CD14-positive monocyte (primary cell): ENCODE measurements at regions not wholly inside any gene's neighbourhood (a gene's known extent, or its start where the extent isn't known, plus 50 kb on each side); places are given as distances from the start of the nearest gene placed in this dataset.

Experiments
- DNase-seq, 3 donors: peaks; one replicate each; pipeline ENCODE4 v3.0.0-alpha.2; 2011 to 2022
- H2AFZ ChIP-seq: 2 replicates; pipeline ENCODE4 v1.6.0; 2012; ENCODE audit warnings: mild to moderate bottlenecking, low read depth, low read length, inconsistent platforms; ENCODE audit not compliant: insufficient read depth, poor library complexity, severe bottlenecking
- H3K27ac ChIP-seq, 2 donors: 1 replicate in 1 of 2; 2 replicates in 1 of 2; pipeline ENCODE4 v1.5.1; 2012 to 2013; ENCODE audit warnings: low read length in 2 of 2, control low read depth in 1 of 2, inconsistent platforms in 1 of 2, low read depth in 1 of 2, mild to moderate bottlenecking in 1 of 2
- H3K27me3 ChIP-seq, 2 donors: one replicate each; pipeline versions ENCODE4 v1.6.0 to v1.6.1; 2011 to 2013; ENCODE audit warnings: low read length in 2 of 2; ENCODE audit not compliant: control insufficient read depth in 2 of 2, insufficient read depth in 2 of 2
- H3K36me3 ChIP-seq, 2 donors: replicated peaks in 1 of 2; 1 replicate in 1 of 2; 2 replicates in 1 of 2; pipeline versions ENCODE4 v1.5.1 to v1.6.1; 2012 to 2013; ENCODE audit warnings: low read length in 2 of 2, control low read depth in 1 of 2, inconsistent platforms in 1 of 2, mild to moderate bottlenecking in 1 of 2; ENCODE audit not compliant: insufficient read depth in 2 of 2, control insufficient read depth in 1 of 2
- H3K4me1 ChIP-seq, 2 donors: 1 replicate in 1 of 2; 2 replicates in 1 of 2; pipeline versions ENCODE4 v1.5.1 to v1.6.1; 2012 to 2013; ENCODE audit warnings: low read length in 2 of 2, control low read depth in 1 of 2, inconsistent platforms in 1 of 2, mild to moderate bottlenecking in 1 of 2, moderate library complexity in 1 of 2; ENCODE audit not compliant: insufficient read depth in 2 of 2, control insufficient read depth in 1 of 2
- H3K4me2 ChIP-seq: replicated peaks from 2 replicates; pipeline ENCODE3; 2012; ENCODE audit warnings: low read length, moderate library complexity, mild to moderate bottlenecking; ENCODE audit not compliant: poor library complexity, severe bottlenecking; ENCODE audit errors: extremely low read depth
- H3K4me3 ChIP-seq, 3 experiments: fragments of 200-600 bp in 1 of 3; sonication (generic) in 1 of 3; replicated peaks in 1 of 3; 1 replicate in 2 of 3; 2 replicates in 1 of 3; pipeline ENCODE4 v1.5.1; 2011 to 2013; ENCODE audit warnings: low read length in 3 of 3, mild to moderate bottlenecking in 3 of 3, control low read depth in 2 of 3, low read depth in 2 of 3, inconsistent platforms in 1 of 3, moderate library complexity in 1 of 3
- H3K79me2 ChIP-seq: 2 replicates; pipeline ENCODE4 v1.6.0; 2012; ENCODE audit warnings: mild to moderate bottlenecking, control low read depth, inconsistent platforms, low read length, moderate library complexity; ENCODE audit not compliant: insufficient read depth
- H3K9ac ChIP-seq: 2 replicates; pipeline ENCODE4 v1.6.0; 2017; ENCODE audit warnings: low read length, mild to moderate bottlenecking; ENCODE audit not compliant: insufficient read depth, poor library complexity, severe bottlenecking
- H3K9me3 ChIP-seq, 2 donors: replicated peaks in 1 of 2; 1 replicate in 1 of 2; 2 replicates in 1 of 2; pipeline versions ENCODE4 v1.5.1 to v1.6.1; 2012 to 2013; ENCODE audit warnings: low read length in 2 of 2, control low read depth in 1 of 2; ENCODE audit not compliant: control insufficient read depth in 1 of 2, insufficient read depth in 1 of 2
- H4K20me1 ChIP-seq: 2 replicates; pipeline ENCODE4 v1.6.0; 2012; ENCODE audit warnings: mild to moderate bottlenecking, low read length, control low read depth, moderate library complexity; ENCODE audit not compliant: insufficient read depth
- H3K27ac Mint-ChIP-seq, 7 donors: one replicate each; pipeline ENCODE4 v1.8.0; 2020; ENCODE audit warnings: mild to moderate bottlenecking in 7 of 7, mixed read lengths in 7 of 7, moderate library complexity in 6 of 7, inconsistent platforms in 2 of 7
- H3K27me3 Mint-ChIP-seq, 3 donors: one replicate each; pipeline ENCODE4 v1.8.0; 2021 to 2022; ENCODE audit warnings: low read depth in 3 of 3, mild to moderate bottlenecking in 3 of 3, mixed read lengths in 3 of 3, moderate library complexity in 3 of 3, inconsistent platforms in 1 of 3
- H3K36me3 Mint-ChIP-seq, 2 donors: one replicate each; pipeline ENCODE4 v1.8.0; 2020; ENCODE audit warnings: mixed read lengths in 2 of 2, inconsistent platforms in 1 of 2, mild to moderate bottlenecking in 1 of 2
- H3K4me1 Mint-ChIP-seq: one replicate; pipeline ENCODE4 v1.8.0; 2020; ENCODE audit warnings: mild to moderate bottlenecking, mixed read lengths
- H3K4me3 Mint-ChIP-seq, 2 donors: one replicate each; pipeline ENCODE4 v1.8.0; 2020; ENCODE audit warnings: mild to moderate bottlenecking in 2 of 2, mixed read lengths in 2 of 2, moderate library complexity in 1 of 2
- H3K9me3 Mint-ChIP-seq, 7 donors: one replicate each; pipeline ENCODE4 v1.8.0; 2020 to 2022; ENCODE audit warnings: mixed read lengths in 7 of 7, mild to moderate bottlenecking in 6 of 7, moderate library complexity in 6 of 7, inconsistent platforms in 2 of 7
- WGBS: methylation state at CpG from one replicate; pipeline ENCODE4 v1.1.5; 2013; ENCODE audit warnings: missing lambda C conversion rate; ENCODE audit not compliant: insufficient coverage; 5-methylcytosine and 5-hydroxymethylcytosine counted together
- intact Hi-C, 2 donors: fragments of 100-400 bp; cut with micrococcal nuclease; formaldehyde crosslinking; loops; one replicate each; pipeline versions ENCODE4 v1.15.0 to v1.15.1; 2023
- TF ChIP-seq, protein P1 (sequence below): fragments of 200-600 bp; IDR thresholded peaks from one replicate; pipeline ENCODE4 v1.8.0; 2022; ENCODE audit warnings: antibody characterized with exemption, mild to moderate bottlenecking

DNA sequence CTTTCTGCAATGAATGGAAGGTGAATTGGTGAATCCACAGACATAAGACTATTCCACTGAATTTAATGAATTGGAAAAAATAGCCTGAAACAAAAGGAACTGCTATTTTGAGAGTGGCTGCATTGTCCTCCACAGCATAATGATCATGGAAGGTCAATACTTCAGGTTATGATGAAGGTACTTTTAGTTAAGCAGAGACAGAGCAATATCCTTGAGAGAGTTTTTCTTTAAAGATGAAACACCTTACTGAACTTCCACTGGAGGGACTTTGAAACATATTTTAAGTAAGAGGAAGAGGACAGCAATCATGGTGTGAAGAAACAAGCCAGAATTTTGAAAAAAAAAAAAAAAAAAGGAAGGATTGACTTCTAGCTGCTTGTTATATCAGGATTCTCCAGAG lies 68.8 kb upstream of the DPP10 start:
- H3K79me2 ChIP-seq, result no peaks in the 10 kb centered on the region
- TF ChIP-seq, protein P1, sequence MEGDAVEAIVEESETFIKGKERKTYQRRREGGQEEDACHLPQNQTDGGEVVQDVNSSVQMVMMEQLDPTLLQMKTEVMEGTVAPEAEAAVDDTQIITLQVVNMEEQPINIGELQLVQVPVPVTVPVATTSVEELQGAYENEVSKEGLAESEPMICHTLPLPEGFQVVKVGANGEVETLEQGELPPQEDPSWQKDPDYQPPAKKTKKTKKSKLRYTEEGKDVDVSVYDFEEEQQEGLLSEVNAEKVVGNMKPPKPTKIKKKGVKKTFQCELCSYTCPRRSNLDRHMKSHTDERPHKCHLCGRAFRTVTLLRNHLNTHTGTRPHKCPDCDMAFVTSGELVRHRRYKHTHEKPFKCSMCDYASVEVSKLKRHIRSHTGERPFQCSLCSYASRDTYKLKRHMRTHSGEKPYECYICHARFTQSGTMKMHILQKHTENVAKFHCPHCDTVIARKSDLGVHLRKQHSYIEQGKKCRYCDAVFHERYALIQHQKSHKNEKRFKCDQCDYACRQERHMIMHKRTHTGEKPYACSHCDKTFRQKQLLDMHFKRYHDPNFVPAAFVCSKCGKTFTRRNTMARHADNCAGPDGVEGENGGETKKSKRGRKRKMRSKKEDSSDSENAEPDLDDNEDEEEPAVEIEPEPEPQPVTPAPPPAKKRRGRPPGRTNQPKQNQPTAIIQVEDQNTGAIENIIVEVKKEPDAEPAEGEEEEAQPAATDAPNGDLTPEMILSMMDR, result no peak
- Mint-ChIP-seq H3K9me3 (peaks cover 10 to 16% (median 11%) of the 10 kb centered on the region in 7 donors), H3K36me3 (no peaks in the 10 kb centered on the region), H3K27ac (no peak overlapping the region), H3K27me3 (peaks cover 0 to 1% (median 0%) of the 10 kb centered on the region in 3 donors), H3K4me3 (no peak overlapping the region), H3K4me1 (no peaks in the 10 kb centered on the region)
- H4K20me1 ChIP-seq, result no peaks in the 10 kb centered on the region
- no peak overlapping the region for H3K4me2 ChIP-seq
- no peak overlapping the region for H3K4me3 ChIP-seq
- H2AFZ ChIP-seq, result no peak overlapping the region
- no peak overlapping the region for H3K27ac ChIP-seq
- no peaks in the 10 kb centered on the region for H3K27me3 ChIP-seq
- intact Hi-C loops, result no loop called here
- no peaks in the 10 kb centered on the region for H3K4me1 ChIP-seq
- H3K9me3 ChIP-seq, result peaks cover 0 to 17% of the 10 kb centered on the region in 2 donors
- no peak overlapping the region for H3K9ac ChIP-seq
- DNase-seq, result no peak
- H3K36me3 ChIP-seq, result no peaks in the 10 kb centered on the region

DNA sequence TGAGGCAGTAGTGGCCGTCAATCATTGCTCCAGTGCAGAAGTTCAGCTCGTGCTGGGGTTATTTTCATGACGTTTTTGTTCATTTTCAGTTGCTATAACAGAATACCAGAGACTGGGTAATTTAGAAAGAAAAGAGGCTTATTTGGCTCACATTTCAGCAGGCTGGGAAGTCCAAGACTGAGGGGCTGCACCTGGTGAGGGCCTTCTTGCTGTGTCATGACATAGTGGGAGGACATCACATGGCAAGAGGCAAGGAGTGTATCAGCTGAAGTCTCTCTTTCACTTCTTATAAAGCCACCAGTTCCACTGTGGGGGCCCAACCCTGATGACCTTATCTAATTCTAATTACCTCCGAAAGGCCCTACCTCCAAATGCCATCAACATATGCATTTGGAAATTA lies 58.0 kb upstream of the DPP10 start:
- WGBS, result 79% methylated on average over 3 of the region's 4 CpGs
- Histone ChIP-seq H3K4me2 (no peak overlapping the region), H3K79me2 (no peaks in the 10 kb centered on the region), H3K4me3 (no peak overlapping the region), H3K36me3 (no peaks in the 10 kb centered on the region), H3K4me1 (no peaks in the 10 kb centered on the region), H3K9ac (no peak overlapping the region), H4K20me1 (no peaks in the 10 kb centered on the region), H3K9me3 (peaks cover 0 to 8% of the 10 kb centered on the region in 2 donors), H3K27ac (no peak overlapping the region), H3K27me3 (no peaks in the 10 kb centered on the region), H2AFZ (no peak overlapping the region)
- Mint-ChIP-seq H3K4me3 (no peak overlapping the region), H3K27me3 (no peaks in the 10 kb centered on the region), H3K4me1 (no peaks in the 10 kb centered on the region), H3K27ac (no peak overlapping the region), H3K36me3 (no peaks in the 10 kb centered on the region), H3K9me3 (peaks cover 0 to 10% (median 3%) of the 10 kb centered on the region in 7 donors)
- intact Hi-C loops, result no loop called here
- TF ChIP-seq, protein P1, result no peak
- no peak for DNase-seq
